ENCODE measurements at regions not wholly inside any gene's neighbourhood (a gene's known extent, or its start where the extent isn't known, plus 50 kb on each side); places are given as distances from the start of the nearest gene placed in this dataset.

GRCh38 chr6:81252231-81252630 lies 500.2 kb downstream of the TENT5A start:
- no peak for TF ChIP-seq CTCF (IDR thresholded peaks at IDR 0.05; ENCODE audit: low read depth, low read length, poor library complexity, severe bottlenecking)
- TF ChIP-seq EZH2phosphoT487 (IDR thresholded peaks at IDR 0.05; ENCODE audit: borderline replicate concordance, low read length), result no peak

All from DOHH2 (cell line).